T-helper 2 cell (primary cell): ENCODE measurements at regions not wholly inside any gene's neighbourhood (a gene's known extent, or its start where the extent isn't known, plus 50 kb on each side); places are given as distances from the start of the nearest gene placed in this dataset.

Source experiments
- DNase-seq, 5 experiments: peaks; one replicate each; pipeline versions ENCODE4 v3.0.0 to v3.0.0-alpha.2; 2012 to 2022

DNA sequence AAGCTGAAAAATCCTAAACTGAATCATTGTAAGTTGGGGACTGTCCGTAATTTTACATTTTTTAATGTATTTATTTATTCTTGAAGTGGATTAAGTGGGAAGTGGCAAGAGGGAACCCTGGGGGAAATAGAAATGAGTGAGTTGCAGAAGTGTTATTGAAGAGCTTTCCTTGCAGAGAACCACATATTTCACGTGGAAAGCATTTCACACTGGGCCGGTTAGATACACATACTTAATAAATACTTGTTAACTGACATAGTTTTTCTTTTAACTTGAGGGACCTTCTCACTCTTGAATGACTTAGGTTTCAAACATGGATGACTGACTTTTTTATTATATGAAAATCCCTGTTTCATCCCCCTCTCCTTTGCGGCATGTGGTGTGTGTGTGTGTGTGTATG lies 239.3 kb downstream of the LMO4 start:
- DNase-seq, result no peak

DNA sequence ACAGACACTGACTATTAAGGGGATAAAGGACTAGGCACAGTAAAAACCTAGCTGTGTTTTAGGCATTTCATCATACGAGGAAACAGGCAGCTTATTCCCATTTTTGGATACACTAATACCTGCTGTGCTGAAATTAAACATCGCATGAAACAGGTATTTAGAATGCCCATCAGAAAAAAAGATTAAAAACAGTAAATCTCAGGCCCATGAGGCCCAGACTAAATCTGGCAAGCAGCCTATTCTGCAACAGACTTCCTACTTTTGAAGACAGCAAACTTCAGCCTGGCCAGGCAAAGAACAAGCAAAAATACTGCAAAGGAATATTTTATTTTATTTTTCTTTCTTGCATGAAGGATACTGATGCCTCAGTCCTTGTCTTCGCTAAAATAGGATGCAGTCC lies 240.2 kb downstream of the LMO4 start:
- no peak for DNase-seq

DNA sequence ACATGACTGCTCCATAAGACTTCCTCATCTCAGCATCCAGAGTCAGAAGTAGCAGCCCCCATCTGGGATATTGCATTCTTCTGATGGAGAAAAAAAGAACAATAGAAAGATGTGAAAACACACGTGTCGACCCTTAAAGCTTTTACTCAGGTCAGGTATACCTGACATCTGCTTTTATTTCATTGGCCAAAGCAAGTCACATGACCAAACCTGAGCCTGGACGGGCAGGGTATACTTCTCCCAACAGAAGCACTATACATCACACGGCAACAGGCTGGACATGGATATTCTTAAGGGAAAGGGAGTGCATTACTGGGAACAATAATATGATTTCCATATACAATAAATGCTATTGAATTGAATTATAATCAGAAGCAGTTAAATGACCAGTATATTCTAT lies 243.3 kb downstream of the LMO4 start:
- DNase-seq, result no peak

DNA sequence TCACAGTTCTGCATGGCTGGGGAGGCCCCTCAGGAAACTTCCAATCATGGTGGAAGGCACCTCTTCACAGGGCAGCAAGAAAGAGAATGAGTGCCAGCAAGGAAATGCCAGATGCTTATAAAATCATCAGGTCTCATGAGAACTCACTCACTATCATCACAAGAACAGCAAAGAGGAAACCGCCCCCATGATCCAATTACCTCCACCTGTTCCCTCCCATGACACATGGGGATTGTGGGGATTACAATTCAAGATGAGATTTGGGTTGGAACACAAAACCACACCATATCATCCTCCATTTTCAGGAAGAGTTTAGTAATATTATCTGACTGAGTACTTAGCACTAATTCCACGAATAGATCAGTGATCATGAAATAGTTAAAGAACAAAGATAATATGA lies 244.2 kb downstream of the LMO4 start:
- no peak for DNase-seq

DNA sequence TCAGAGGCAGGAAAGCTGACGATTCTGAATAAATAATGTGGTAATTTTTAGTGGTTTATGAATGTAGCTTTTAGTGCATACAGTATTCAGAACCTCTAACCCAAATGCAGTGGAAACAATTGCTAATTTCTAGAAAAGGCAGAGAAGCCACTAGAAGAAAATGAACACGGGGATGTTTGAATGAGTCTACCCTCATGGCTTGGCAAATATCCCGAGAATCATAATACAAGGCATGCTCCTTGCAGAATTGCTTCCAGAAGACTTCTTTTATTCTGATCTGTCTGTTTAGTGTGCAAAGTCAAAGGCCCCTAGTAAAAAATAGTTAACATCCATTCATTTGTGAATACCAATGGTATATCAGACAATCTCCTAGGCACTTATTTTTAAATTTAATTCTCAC lies 246.8 kb downstream of the LMO4 start:
- no peak for DNase-seq

DNA sequence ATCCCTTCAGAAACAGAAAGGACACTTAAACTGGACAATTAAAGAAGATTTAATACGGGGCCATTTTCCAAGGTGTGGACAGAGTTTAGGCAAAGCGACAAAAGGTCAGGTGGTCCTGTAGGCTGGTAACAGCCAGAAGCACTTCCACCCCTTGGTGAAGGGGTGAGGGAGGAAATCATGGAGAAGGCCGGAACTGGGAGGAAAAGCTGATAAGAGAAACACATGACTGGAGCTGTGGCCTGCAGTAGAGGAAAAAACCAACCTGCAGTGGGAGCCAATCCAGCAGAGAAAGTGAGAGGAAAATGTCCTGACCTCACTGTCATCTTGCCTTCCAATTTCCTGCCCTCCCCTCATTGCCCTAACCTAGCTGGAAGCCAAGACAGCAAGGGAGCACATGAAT lies 249.8 kb downstream of the LMO4 start:
- DNase-seq, result no peak

DNA sequence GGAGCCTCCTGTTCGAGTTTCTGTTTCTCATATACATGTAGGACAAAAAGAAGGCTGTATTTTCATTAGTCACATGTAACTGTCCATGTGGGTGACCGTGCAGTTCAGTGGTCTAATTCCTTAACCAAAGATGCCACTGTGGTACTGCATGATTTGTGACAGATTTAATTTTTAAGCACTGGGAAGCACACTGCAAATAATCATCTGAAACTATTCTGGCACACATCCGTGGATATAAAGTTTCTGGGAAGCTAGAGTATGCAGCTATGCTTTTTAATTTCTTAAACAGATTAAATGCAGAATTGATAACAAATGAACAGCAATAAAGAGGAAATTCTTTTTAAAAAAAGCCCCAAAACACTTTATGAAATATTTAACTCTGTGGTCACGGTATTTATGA lies 254.8 kb downstream of the LMO4 start:
- DNase-seq, result no peak

DNA sequence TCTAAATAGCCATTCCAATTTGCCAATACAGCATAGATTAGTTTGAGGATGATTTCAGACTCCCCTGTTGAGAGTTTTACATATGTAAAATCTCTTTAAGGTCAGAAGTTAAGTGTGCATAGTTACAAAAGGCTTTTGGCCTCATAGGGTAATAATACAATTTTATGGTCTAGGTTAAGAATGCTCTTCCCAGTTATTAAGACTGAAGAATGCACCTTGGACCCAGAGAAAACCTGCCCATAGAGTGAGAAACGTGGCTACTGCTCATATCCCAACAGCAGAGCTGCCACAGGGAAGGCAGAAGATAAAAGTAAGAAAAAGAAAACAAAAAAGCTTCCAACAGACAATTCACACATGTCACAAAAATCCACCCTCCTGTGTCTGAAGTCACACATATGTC lies 255.9 kb downstream of the LMO4 start:
- DNase-seq, result no peak

DNA sequence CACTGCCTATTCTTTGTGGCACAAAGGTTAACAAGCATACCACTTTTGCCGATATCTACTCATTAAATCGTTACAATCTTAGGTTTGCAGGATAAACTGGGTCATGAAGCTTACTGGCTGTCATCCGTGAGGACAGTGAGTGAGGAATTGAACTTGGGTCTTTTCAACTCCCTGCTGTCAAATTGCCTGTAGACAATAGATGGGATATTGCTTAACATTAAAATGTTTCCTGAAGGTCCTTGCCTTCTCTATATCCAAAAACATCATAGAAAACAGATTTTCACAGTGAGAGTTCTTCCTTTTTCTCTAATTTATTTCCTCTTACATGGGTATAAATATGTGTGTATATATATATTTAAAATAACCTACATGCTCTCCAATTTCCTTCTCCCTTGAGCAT lies 257.8 kb downstream of the LMO4 start:
- no peak for DNase-seq

DNA sequence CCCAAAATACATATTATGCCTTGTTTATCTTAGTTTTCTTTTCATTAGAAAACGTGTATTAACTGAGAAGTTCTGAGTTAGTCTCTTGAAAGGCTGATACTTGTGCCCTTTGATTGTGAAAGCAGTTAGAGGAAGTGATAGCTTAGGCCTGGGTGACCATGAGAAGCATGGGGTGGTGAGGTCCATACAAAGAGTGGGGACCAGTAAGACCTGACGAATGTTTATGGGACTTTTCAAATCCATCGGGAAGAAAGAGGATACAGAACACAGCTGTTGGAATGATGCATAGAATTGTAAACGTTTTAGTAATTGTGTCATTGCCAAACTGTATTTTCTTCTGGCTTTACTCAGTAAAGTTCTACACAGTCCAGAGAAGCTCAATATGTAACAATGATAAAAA lies 259.8 kb downstream of the LMO4 start:
- no peak for DNase-seq

DNA sequence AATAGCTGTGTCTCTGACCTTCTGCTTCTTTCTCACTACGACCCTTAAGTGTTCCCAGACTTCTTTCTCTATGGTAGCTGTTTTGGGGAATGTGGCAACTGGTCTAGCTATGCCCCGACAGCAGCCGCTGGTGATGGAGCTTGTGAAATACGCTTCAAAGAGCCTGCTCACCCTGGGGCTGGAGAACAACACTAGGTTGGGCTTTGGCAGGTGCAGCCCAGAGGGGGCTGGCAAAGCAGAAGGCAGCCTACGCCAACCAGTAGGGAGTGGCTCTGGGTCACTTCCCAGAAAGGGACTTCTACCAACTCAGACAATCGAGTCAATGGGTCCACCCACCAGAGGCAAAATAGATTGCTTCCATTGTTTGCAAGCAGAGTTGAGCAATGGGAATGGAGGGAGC lies 262.8 kb downstream of the LMO4 start:
- no peak for DNase-seq

DNA sequence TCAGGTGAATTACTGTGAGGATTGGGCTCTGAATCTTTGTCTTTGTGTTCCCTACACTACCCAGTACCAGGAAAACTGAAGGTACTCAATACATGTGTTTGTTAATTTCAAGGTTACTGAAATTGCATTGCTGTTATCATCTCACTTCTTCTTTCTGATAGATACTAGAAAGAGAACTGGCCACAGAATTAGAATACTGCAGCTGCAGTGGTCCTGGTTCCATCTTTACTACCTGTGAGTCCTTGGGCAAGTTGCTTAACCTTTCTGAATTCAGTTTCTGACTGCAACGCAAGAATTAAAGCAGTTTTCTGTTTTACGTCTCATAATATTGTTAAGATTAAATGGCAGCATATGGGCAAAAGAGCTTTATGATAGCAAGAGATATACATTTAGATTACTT lies 263.5 kb downstream of the LMO4 start:
- no peak for DNase-seq

DNA sequence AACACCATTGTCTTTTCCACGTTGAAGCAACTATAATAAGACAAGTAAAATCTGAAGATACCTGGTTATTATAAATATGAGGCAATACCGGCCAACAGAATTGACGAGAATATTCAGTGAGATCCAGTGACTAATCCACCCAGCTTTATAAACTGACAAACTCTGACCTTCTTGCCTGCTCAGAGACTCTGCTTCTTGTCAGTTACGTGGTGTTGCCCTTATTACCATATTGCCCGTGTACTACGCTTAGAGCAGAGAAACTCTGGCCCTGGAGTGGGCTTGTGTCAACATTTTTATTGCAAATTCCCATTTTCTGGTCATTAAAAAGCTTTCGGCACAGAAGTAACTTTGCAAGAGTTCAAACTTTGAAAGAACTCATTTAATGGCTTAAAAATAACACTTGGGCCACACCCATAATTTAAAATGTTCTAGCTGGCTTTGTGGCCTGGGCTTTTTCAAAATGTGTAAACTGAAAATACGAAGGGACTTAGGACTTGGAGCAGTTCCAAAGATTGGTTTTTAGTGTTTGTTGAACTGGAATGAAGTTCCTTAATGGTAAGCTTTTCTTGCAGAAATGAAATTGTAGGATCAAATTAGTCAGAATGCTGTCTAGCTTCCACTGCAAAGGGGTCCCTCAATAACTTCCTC lies 266.2 kb downstream of the LMO4 start:
- no peak for DNase-seq

DNA sequence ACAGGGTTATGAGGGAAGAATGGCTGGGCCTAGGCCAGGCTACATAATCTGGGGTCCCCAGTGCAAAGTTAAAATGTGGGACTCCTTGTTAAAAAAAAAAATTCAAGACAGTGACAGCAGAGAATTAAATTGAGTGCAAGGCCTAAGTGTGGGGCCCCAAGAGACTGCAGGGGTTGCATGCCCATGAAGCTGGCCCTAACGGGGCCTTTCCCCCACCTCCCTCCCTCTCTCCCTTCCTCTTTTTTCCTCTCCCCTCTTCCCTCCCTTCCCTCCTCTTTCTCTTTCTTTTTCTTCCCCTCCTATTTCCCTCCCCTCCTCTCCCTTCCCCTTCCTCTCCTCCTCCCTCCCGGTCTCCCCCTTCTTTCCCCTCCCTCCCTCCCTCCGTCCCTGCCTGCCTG lies 266.7 kb downstream of the LMO4 start:
- no peak for DNase-seq

DNA sequence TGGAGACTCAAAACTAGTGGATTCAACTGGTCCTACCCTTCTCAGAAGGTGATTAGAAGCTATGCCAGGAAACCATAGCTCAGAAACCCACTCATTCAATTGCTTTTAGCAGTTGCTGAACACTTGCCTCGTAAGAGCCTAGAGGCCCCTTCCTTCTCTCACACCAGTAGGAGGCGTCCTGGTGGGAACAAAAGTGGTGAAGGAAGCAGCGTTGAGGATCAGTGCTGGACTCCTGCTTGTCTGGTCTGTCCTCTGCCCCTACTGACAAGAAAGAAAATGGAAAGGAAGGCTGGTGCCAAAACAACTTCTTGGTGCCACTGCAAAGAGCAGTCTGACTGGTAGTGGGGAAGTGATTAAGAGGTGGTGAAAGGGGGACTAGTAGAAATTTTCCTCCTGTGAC lies 269.7 kb downstream of the LMO4 start:
- no peak for DNase-seq

DNA sequence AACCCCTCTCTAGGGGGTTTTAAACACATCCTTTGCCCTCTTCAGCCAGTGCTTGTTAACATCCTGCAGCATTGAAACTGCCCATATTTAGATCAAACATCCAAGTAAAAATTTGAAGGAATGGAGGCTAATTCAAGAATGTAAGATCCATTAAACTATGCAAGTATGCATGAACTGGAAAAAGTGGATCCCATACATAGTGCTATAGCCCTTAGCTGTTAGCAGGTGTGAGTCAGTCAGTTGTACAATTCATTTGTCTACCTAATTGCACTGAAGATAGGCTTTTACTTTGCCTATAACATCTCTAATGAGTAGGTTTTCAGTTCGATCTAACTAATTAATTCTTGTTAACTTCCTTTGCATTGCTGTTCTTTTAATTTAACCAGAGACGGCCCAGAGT lies 270.9 kb downstream of the LMO4 start:
- DNase-seq, result no peak

DNA sequence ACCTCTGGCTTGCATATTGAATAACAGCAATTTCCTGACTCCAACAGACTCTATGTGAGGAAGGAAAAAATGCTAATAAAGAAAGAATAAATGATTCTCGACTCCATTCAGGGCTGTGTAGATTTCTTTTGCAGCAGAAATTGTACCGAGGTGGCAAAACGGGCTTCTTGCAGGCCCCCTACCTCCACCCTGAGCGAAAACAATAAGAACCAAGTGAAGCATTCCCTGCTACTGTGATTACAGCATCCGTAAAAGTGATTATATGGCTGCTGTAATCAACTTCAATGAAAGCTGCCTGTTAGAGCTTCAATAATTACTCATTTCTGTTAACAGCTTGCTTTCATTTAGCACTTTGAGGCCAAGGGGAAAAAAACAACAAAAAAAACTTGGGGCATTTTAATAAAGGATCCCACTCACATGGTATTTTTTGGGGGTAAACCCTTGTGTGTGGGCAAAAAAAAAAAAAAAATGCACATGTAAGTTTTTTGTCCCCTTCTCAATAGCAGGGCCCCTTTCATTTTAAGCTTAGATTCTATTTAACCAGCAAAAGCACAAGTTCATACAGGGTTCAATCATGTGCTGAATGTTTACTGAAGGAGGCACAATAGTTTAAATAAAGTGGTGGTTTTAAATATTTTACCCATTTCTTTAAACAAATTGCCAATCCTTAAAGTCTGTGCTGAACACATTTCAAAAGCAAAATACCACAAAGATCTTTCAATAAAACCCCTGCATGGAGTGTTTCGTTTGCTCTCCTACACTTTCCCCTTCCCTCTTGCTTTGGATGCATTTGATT lies 271.6 kb downstream of the LMO4 start:
- no peak for DNase-seq

DNA sequence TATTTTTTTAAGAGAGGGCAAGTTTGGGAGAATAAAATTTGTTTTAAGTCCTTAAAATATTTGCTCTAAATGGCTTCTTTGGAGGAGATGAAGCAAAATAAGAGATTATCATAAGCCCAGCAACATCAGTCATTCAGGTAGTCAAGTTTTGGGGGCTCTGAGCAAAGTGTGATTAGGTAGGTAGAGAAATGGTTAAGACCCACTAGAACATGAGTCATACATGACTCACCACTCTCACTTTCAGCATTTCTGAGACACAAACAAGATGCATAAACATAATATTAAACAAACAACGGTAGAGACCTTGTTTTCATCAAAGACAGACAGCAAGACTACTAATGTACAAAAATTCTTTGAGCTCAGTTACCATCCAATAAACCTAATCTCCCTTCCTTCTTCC lies 272.2 kb downstream of the LMO4 start:
- peak in 1 of 5 experiments; percentile 35 for DNase-seq

DNA sequence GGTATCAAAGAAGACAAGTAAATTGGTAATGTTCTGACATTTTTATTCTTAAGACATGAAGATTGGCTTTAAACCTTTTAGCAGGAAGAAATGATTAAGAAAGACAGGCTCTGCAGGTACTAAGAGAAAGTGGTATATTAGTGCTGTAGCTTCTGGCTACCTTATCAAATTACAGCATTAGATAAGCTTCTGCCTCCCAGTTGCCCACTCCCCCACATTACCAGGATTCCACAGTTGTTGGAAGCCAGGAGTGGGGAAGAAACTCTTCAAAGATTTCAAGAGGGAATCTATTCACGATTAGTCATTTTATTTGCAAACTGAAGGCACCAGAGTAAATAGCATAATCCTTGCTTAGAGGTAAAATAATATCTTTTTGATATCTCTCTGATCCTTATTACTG lies 274.9 kb downstream of the LMO4 start:
- DNase-seq, result no peak

DNA sequence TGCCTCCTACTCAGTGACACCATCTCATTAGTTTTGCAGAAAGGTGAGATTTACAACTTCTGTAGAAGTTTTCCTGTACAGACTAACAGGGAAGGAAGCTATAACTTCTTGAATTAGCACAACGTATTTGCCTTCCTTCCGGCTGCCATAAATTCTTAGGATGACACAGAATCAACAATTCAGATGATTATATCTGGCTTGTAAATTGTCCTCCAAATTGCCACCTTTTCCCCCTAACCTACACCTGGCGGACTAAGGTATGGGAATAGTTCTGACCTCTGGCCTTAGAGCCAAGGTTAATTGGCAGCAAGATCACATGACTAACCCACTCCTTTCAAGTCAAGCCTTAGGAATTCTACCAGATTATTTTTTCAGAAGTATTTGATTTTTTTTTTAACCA lies 284.3 kb downstream of the LMO4 start:
- no peak for DNase-seq

DNA sequence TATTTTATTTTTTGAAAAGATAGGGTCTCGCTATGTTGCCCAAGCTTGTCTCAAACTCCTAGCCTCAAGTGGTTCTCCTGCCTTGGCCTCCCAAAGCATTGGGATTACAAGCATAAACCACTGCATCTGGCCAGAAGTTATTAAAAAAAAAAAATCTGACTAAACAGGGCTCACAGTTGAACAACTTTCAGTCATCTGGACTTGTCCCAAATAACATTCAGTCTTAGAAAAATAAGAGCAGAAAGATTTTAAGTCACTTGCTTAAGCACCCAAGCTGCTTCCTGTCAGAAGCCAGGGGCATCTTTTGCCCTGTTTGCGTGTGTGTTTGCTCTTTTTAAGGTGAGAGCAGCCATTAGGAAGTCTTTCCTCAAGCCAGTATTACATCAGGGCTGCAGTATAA lies 286.8 kb downstream of the LMO4 start:
- DNase-seq, result no peak

DNA sequence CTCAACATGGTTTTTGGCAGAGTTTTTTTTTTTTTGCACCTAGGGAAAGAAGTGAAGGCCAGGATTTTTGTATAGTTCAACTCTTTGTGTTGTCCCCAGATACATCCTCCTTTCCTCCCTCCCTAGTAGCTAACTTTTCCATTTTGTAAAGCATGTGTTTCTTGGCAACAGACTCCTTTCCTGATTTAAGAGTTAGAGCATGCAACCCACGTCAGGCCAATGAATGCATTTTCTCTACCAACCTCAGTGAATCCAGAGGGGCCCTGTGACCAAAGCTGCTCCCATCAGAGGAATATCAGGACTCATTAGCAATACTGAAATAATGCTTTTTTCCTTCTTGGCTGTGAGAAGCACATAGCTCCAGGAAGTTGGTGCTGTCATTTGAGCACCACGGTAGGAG lies 287.2 kb downstream of the LMO4 start:
- DNase-seq, result no peak

DNA sequence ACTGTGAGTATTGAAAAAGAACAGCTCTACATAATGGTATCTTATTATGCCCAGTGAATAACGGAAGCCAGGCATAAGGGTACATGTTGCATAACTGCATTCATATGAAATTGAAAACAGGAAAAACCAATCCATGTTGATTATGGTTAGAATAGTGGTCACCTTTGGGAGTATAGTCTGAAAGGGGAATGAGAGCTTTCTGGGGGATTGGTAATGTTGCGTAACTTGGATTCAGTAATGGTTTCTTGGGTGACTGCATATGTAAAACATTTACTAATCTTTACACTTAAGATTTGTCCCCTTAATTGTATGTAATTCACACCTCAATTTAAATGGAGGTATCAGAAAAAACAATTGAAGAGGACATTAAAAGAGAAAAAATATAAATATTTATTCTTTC lies 292.1 kb downstream of the LMO4 start:
- no peak for DNase-seq

DNA sequence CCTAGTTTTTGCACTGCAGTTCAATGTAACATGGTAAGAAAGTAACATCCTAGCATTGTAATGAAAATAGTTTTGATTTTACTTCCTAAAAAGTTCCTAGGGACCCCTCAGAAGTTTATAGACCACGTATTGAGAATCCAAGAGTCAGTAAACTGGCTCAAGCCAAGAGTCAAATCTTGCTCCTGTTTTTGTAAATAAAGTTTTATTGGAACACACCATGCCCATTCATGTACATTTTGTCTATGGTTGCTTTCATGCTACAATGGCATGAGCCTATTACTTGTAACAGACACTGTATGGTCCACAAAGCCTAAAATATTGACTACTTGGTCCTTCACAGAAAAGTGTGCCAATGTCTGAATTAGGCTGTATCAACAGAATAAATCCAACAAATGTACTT lies 301.0 kb downstream of the LMO4 start:
- no peak for DNase-seq

DNA sequence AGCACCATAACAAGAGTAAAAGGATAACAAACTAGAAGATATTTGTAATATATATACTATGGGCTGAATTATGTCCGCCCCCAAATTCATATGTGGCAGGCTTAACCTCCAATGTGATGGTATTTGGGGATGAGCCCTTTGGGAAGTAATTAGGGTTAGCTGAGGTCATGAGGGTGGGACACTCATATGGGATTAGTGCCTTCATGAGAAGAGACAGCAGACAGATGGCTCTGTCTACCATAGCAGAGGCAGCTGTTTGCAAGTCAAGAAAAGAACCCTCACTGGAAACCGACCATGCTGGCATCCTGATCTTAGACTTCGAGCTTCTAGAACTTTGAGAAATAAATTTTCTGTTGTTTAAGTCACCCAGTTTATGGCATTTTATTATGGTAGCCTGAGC lies 303.6 kb downstream of the LMO4 start:
- DNase-seq, result no peak
